ENCODE measurements at regions not wholly inside any gene's neighbourhood (a gene's known extent, or its start where the extent isn't known, plus 50 kb on each side); places are given as distances from the start of the nearest gene placed in this dataset.
"Not testable (repeated sequence)": the region's sequence is repeated elsewhere in the genome, so short reads cannot be mapped to it uniquely, and the experiment has no call there.

DNA sequence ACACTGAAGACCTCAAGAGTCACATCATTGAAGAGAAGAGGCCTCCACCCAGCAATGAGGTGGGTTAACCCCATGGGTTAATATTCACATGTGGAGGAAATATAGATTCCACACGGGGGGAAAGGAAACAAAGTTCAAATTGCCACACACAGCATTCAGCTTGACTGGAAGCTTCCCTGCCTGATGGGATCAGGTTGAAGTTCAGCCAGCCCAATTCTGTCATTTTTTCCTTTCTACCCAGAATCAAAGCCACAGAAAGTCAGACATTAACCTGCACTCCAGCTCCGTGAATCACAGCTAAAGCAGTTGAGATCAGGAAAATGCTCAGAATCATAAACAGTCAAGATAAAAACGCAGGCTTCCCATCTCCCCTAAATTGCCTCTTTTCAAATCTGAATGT lies 208.7 kb upstream of the OBI1 start:
- no peak for DNase-seq (ENCODE audit: low spot score)

DNA sequence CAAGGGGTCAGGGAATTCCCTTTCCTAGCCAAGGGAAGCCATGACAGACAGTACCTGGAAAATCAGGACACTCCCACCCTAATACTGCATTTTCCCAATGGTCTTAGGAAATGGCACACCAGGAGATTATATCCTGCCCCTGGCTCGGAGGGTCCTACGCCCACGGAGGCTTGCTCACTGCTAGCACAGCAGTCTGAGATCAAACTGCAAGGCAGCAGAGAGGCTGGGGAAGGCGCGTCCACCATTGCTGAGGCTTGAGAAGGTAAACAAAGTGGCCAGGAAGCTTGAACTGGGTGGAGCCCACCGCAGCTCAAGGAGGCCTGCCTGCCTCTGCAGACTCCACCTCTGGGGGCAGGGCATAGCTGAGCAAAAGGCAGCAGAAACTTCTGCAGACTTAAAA lies 207.1 kb upstream of the OBI1 start:
- DNase-seq (ENCODE audit: low spot score): not testable (repeated sequence)

DNA sequence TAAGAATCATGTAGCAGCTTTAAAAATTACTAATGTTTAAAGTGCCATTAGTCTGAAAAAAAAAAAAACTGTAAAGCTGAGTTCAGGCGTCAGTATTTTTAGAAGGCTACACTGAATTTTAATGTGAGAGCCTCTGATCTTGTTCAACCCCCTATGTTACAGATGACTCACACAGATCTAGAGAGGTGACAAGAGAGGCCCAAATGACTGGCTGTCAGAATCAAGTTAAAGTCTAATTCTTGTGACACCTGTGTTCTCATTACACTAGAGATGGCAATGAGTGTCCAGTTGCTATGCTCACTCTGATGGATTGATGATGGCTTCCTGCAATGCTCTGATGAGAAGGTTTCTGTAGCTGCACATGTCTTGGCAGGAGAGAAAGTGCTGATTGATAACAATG lies 203.5 kb upstream of the OBI1 start:
- DNase-seq (ENCODE audit: low spot score): no peak

DNA sequence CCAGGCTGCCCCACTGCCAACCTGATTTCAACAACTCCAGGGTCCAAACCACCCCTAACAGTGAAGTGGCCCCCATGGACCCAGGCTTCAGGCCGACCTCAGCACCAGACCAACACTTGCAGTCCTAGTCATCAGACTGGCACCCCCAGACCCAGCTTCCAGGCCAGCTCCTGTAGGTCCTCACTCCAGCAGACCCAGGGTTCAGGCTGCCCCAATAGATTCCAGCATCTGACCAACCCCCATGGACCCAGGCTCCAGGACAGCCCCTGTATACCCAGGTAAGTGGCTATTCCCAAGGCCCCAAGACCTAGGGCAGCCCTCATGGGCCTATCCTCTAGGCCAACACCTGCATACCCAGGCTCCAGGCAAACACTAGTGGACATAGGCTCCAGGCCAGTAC lies 193.8 kb upstream of the OBI1 start:
- DNase-seq (ENCODE audit: low spot score): no peak

DNA sequence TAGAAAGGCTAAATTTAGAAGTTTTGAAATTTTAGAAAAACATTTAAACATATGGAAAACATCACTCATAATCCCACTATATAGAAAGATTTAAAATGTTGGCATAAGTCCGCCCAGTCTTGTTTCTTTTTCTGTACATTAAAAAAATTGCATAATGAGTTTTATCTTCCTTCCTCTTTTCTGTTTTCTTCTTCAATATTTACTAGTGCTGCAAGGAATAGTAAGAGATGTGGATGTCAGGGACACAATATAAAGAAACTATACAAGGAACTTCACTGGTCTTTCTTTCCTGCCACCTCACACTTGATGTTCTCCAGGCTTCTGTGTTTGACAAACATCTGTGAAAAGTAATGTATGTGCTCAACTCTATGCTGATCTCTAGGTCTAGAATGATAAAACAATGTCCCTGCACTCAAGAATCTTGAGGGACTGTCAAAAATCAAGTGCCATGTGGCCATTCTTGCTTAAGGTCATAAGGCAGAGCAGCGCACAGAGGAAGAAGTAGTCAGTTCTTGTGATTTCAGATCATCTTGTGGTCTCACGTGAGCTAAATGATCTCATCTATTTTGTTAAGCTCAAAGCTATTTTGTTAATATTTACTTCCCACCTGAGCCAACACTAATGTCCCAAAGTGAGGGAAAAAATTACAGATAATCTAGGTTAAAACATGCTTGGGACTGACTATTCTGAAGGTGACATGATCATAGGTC lies 186.9 kb upstream of the OBI1 start:
- no peak for DNase-seq (ENCODE audit: low spot score)

DNA sequence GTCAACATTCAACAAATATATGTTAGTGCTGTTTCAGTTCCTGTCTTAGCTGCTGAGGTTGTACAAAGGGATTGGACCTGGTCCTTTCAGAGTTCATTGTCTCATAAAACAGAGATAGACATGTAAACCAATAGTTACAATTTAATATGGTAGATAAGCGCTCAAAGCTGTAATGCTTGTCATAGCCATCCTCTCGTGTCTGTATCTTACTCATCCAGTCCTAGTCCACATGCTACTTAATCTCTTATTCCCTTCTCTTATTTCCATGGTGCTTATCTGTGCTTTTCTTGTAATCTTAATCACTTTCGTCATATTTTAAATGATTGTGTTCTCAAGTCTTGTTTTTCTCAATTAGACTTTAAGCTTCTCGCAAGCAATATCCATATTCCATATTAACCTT lies 185.2 kb upstream of the OBI1 start:
- DNase-seq (ENCODE audit: low spot score): no peak

DNA sequence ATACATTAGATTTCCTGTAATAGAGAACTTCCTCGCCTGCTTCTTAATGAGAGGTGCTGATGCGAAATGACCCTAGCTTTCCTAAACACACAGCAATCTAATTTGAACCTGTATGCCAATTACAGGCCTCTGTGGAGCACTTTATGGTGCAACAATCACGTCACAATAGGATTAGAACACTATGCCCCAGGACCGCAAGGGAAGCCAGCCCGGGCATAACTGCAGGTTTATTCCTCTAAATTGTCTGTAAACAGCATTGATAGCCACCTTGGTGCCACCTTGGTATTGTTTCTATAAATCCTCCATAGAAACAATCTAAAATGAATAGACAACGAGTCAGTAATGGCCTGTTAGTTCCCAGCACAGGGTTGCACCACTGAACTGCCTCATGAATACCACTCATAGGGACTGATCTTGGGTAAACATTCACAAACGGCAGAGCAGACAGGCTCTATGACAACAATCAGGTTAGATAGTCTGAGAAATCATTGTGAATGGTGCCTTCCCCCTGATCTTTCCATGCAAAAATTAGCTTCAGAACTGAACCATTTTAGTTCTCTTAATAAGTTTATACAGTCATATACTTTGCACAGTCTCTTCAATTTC lies 182.5 kb upstream of the OBI1 start:
- DNase-seq (ENCODE audit: low spot score): no peak

DNA sequence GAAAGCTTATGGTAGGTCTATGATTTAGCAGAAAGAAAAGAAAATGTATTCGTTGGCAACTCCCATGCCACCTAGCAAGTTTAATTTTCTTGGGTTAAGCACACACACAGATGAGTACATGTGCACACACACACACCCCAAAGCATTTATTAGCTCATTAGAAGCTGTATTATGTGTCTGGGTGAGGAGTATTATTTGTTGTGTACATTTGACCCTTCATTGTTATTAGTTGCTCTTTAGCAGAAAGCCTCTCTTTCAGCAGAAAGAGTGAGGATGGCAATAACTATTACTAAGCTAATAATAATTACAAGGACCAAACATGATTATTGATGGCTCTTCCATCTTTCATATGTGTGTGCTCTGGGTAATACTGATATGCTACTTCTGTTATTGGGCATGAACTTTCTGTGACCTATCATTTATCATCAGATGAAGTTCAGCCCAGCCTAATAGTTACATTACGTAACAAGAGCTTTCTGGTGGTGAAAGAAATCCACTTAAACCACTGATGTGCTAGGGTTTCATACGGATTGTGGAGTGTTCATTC lies 177.4 kb upstream of the OBI1 start:
- DNase-seq (ENCODE audit: low spot score): no peak

DNA sequence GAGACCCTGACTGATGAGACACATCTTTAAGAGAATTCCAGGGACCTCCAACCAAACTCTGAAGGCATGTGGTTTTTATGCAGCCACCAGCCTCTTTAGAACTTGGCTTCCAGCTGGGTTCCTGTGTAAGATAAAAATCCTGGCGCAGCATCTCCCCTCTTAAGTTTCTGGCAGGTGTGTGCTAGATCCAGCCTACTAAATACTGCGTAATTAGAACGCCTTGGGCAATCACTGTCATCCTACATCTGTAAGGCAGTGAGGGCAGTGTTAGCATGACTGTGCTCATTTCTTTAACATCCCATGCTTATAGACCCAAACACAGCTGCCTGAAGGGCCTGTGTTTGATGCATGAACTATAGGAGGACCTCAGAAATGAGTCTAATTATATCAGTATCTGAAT lies 173.5 kb upstream of the OBI1 start:
- DNase-seq (ENCODE audit: low spot score): no peak

DNA sequence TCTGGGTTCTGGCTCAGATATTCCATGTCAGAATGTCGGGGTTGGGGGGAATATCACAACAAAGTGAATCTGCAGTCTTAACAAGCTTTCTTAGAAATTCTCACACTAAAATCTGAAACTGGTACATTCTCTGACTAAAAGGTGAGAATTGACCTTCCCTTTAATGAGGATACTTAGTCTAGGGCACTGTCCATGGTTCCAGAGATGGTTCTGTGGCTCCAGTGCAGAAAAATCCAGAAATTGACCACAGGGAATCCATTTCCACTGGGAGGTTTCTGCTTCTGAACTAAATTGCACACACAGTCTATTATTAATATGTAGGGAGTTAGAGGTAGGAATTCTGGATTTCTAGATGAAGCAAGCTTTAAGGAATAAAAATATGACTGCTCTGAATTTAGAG lies 171.6 kb upstream of the OBI1 start:
- DNase-seq (ENCODE audit: low spot score): no peak

DNA sequence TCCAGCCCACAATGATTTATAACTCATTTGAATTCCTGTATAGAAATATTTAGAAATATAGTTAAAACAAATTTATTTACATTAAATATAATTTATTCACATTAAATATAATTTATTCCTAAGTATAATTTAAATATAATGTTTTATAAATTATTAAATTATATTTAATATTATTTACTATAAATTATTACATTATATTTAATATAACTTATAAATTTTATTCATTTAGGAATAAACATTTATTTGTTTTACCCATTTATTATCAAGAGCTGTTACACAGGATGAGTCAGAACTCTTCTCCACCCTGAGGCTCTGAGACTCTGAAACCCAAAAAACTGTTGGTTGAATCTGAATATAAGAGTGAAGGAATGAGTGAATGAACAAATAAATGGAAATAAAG lies 170.9 kb upstream of the OBI1 start:
- DNase-seq (ENCODE audit: low spot score): no peak

DNA sequence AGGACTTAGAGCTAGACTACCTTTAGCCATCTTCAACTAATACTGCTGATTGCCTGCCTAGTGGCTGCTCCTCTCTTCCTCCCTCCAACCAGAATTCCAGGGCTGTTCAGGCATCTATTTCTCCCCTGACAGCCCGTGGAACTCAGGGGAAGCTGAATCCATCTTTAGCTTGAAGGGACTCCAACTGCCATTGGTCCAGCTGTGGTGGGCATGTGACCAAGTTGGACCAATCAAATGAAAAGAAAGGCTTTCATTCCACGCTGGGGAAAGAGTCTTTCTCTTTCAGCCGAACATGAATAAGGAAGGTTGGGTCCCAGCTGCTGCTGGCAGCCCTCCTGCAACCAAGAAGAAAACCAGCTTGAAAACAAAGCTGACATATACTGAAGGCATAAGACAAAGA lies 168.5 kb upstream of the OBI1 start:
- no peak for DNase-seq (ENCODE audit: low spot score)

DNA sequence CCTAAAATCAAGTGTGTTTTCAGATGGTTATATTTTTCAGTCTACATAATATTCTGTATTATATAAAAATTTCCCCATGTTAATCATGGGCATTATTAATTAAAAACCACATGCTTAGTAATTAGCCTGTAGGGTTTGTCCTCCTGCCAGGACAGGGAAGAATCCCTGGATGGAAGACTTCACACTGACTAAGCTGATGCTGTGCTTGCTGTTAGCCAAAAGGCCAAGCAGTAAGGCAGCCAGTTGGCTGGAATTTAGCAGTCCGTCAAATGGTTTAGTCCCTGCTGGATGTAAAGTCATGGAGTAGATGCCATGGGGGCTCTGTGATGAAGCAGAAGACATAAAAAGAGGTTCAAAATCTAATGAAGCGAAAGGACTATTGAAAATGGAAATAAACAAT lies 168.0 kb upstream of the OBI1 start:
- no peak for DNase-seq (ENCODE audit: low spot score)

DNA sequence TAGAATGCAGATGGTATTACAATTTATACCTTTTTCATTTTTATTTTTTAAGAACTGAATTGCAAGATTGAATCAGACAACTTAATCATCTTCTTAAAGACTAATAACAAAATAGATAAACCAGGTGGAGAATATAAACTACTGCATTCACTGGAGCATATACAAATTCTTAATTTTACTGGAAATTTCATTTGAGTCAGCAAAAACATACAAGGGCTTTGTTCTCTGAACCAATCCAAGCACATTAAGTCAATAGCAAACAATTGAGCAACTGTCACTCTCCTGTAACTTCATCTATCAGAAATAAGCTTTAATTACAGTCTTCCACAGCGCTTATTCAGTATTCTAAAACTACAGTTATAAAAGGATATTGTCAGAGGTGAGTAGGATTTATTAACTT lies 167.4 kb upstream of the OBI1 start:
- no peak for DNase-seq (ENCODE audit: low spot score)

DNA sequence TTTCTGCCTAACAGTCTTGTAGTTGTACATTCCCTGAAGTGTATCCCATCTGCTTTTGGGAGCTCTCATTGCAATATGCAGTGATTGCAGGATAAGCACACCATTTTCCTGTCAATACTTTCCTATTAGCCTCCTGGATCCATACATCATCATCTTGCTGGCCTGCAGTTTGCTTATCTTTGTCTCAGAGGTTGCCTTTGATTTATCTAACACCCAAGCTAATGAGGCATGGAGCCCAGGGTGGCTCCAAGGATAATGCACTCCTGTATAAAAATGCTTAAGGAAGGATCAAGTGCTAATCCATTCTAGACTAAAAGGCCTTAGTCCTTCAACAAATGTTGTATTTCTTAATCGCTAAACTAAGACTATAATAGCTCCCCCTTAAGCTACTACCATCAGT lies 161.6 kb upstream of the OBI1 start:
- DNase-seq (ENCODE audit: low spot score): no peak

DNA sequence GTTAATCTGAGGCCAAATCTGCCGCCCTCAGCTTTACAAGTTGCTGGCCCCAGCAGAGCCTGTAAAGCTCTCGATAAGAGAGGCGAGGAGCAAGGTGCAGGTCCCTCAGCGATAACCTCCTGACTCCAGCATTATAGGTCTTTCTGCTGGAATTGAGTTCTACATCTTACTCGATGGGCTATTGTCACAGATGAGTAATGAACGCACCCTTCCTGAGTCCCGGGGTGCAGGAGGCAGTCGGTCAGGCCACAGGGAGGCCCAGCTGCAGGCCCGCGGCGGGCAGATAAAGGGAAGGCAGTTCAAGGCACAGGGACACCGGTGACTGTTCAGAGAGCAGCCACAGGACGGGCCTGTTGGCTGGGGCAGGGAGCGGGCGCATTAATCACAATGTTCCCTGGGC lies 157.6 kb upstream of the OBI1 start:
- no peak for DNase-seq (ENCODE audit: low spot score)

DNA sequence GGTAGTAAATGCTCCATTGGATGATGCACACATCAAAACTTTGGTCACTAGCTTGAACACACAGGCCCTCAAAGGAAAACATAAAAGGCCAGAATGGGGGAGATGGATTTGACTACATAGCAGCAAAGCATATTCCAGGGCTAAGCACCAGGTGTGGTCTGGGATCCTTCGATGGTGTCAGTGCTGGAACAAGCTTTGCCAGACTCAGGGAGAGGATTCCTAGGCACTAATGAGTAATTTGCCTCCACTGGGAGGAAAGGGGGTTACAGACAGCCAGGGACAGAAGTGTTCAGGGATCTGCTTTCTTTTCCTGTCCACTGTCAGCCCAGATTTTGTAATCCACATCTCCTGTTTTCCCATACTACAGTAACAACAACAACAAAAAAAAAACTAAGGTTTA lies 157.2 kb upstream of the OBI1 start:
- no peak for DNase-seq (ENCODE audit: low spot score)

DNA sequence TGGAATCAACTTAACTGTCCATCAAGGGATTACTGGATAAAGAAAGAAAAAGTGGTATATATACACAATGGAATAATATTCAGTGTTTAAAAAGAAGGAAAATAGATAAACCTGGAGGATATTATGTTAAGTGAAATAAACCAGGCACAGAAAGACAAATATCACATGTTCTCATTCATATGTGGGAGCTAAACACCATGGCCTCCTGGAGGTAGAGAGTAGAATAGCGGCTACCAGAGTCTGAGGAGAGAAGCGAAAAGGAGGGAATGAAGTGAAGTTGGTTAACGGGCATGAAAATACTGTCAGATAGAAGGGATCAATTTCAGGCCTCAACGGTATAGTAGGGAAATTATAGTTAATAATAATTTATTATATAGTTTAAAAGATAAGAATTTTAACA lies 147.5 kb upstream of the OBI1 start:
- DNase-seq (ENCODE audit: low spot score): no peak

DNA sequence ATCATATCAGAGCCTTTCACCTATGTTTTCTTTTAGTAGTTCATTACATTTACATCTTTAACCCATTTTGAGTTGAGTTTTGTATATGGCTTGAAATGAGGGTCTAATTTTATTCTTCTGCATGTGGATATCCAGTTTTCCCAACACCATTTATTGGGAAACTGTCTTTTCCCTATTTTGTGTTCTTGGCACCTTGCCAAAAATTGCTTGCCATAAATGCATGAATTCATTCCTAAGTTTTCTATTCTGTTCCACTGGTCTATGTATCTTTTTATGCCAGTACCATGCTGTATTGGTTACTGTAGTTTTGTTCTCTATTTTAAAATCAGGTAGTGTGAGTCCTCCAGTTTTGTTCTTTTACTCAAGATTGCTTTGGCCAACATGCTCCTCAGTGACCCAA lies 144.0 kb upstream of the OBI1 start:
- DNase-seq (ENCODE audit: low spot score): no peak

DNA sequence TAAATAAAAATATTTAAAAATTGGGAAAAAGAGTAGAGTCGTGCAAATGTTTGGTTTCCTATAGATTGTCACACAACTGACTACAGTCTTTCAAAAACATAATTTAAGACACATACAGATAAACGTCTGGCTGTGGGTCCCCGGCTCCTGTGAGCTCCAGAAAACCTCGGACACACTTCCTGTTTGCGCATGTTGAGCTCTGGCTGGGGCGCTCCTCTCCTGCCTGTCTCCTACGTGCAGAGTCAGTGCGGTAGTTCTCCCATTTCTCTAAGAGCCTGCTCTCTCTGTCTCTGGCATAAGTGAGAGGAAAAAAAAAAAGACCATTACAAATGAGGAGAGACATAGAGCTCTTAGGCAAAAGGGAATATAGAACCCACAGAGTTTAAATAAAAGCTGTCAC lies 128.2 kb upstream of the OBI1 start:
- no peak for DNase-seq (ENCODE audit: low spot score)

DNA sequence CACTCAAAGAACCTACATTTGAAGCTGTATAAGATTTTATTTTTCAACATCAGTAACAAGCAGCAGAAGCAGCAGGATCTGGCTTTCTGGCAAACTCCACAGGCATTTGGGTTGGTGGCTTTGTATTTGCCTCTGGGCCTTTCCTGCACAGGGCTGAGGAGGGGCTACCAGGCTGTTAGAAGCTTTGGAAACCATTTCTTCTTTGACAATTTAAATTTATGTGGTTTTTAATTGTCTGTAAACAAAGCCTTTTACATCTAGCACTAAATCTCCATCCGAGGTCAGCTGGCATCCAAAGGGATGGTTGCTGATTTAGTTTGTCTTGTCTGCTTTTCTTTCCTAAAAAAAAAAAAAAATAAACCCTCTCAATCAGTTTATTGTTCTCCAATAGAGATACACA lies 127.5 kb upstream of the OBI1 start:
- DNase-seq (ENCODE audit: low spot score): no peak

DNA sequence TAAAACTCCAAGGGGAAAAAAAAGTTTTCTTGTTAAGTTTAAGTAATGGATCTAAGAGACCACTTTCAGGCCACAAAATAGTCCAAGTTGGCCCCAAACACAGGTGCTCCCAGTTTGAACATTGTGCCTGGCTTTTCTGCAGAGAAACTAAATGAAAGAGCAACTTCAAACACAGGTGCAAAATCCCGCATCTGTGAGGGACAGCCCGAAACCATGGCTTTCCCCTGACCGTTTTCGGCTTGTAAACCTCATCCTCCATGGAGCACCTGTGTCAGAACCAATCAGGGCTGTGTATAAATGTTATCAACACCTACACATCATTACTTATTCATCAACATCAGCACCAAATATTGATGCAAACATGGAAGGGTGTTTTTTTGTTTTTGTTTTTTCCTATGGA lies 126.8 kb upstream of the OBI1 start:
- no peak for DNase-seq (ENCODE audit: low spot score)

DNA sequence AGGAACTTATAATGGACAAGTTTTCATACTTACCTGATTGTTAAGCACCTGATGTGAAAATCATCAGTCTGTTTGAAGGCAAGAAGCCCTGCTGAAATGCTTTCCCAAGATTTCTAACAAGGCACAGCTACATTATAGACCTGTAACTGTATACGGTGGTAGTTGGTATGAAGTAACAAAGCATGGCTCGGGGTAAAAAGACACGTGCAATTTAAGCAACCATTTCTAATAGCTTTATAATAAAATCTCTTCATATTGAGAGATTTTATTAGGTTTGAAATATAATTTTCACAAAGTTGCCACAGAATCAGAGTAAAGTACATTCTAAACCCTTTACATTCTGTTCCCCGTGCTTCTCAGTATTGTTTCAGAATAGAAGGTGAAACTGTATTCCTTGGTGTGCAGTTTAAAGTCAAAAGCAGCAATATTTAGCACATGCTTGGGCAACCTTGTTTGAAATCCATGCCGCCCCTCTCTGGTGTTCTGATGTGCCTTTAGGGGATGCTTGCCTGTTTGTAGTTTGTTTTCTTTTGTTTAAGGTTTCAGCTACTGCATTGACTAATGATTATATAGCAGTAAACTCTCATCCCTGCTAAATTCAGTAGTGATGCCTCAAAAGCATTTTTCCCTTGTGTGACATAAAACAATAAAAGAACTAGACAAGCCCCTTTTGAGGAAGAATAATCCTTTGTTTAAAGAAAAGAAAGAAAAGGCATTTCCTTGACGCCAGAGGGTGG lies 125.2 kb upstream of the OBI1 start:
- DNase-seq (ENCODE audit: low spot score): no peak

All from mucosa of gallbladder (tissue), 1 donor.